Endothelial cell of hepatic sinusoid (primary cell): ENCODE measurements at regions not wholly inside any gene's neighbourhood (a gene's known extent, or its start where the extent isn't known, plus 50 kb on each side); places are given as distances from the start of the nearest gene placed in this dataset.

Experiments
- in situ Hi-C: cut with HindIII; loops from 2 replicates; pipeline ENCODE4 v1.10.0; 2017; ENCODE audit warnings: low sequenced_read_pairs

DNA sequence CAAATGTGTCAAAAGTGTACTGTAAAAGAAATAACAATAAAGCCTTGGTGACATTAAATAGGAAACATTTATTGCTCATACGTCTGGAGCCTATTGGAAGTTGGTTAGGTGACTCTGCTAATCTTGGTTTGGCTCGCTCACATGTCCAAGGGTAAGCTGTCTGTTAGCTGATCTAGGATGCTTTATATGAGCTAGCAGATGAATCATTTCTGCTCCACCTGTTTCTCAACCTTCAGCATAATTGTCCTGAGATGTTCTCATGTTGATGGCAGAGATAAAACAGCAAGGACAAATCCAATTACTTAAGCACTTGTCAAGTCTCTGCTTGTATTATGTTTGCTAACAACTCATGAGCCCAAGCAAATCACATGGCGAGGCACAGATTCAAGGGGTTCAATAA lies 56.0 kb upstream of the CD53 start:
- in situ Hi-C loops: no loop called here

DNA sequence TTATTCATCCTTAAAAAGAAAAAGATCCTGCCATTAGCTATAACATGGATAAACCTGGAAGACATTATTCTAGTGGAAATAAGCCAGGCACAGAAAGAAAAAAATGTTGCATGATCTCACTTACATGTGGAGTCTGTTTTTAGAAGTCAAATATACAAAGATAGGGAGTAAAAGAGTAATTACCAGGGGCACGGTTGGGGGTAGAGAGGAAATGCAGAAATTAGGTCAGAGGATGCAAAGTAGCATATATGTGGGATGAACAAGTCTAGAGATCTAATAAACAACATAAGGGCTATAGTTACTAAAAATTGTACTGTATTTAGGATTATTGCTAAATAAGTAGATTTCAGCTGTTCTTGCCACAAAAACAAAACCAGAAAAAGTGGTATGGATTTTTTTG lies 61.4 kb upstream of the CD53 start:
- in situ Hi-C loops: no loop called here

DNA sequence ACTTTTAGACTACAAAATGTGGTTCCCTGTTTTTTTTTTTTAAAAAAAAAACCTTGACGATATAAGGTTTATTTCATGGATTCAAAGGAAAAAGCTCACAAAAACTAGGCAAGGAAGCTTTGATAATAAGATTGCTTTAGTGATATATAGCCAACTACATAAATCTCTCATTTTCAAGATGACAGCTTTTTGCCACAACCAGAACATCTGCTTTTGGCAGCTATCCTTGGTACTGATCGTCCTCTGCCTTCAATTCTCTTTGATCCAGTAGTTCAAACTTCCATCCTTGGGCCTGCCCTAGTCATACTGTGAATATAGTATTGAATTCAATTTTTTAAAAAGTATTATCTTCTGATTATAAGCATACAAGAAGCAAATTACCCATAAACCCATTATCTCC lies 72.9 kb upstream of the CD53 start:
- in situ Hi-C loops: no loop called here

DNA sequence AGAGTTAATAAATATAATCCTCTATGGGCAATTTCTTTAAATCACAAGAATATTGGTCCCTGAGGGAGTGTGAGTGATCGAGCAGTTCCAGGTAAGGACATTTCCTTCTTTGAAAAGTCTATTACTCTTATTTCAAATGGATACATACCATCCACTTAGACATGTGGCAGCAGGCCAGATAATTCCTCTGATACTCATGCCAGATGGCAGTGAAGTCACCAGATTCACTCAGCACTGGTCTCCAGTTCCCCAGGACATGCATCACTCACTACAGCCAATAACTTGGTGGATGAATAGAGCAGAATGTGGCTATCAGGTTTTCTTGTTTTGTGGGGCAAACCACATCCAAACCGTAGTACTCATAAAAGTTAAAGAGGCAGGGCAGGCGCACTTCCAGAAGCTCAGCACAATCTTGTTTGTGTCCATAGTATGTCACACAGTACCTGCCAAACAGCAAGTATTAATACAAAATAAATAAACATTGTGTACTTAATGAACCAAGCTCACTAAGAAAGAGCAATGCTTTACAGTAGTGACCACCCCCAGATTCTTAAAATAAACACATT lies 74.2 kb upstream of the CD53 start:
- in situ Hi-C loops: no loop called here

DNA sequence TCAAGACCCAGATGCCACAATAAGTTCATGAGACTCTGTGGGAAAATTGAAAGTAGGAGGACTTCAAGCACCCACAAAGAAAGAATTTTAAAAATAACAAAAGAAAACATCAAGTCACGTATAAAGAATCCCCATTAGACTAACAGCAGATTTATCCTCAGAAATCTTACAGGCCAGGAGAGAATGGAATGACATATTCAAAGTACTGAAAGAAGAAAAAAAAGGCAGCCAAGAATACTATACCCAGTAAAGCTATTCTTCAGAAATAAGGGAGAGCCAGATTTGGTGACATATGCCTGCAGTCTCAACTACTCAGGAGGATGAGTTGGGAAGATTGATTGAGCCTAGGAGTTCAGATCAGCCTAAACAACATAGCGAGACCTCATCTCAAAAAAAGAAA lies 84.3 kb upstream of the CD53 start:
- in situ Hi-C loops: no loop called here

DNA sequence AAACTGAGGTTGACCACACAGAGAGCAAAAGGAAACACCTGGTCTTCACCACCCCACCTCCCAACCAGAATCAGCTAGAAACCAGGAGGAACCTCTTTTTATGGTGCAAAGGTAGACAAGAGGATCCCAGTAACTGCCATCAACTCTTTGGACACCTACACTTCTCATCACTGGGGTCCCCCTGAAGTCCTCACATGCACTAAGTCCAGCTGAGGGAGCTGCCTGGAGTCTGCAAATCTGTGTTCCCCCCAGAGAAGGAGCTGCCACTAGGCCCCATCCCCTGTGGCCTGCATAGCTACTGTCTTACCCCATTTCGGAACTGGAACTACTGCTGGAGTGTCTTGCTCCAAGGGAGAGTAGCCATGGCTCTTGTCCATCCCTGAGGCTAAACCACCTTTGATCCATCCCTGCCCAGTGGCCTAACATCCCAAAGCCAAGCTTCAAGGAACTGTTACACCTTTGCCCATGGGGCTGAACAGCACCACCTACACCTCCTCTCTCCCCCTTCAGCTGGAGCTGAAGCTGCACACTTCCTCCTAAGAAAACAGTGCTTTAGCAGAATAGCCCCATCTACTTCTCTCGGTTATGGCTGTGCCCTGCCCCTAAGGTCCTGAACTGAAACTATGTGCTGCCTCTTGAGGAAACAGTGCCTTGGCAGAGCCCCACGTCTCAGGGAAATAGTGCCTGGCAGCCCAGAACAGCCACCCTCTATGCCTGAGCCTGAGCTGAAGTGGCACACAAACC lies 85.4 kb upstream of the CD53 start:
- in situ Hi-C loops: no loop called here

DNA sequence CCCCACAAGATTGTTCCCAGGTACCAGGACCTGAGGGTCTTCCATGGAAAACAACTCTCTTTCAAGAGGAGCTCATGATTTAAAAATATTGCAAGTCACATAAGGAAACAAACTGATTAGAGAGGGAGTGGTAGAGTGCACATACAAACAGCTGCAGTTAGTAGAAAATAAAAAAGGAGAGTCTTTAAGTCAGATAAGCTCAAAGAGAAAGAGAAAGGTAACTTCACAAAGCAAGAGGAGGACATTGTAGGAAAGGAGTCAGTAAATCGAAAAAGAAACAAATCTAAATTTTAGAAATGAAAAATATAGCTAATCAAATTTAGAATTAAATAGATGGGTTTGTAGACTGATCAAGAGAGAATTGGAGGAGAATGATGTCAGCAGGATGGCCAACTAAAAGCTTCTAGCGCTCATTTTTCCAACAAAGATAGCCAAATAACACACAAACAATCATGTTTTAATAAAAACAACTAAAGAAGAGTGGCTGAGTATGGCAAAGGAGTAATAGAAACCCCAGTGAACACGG lies 86.1 kb upstream of the CD53 start:
- in situ Hi-C loops: no loop called here

DNA sequence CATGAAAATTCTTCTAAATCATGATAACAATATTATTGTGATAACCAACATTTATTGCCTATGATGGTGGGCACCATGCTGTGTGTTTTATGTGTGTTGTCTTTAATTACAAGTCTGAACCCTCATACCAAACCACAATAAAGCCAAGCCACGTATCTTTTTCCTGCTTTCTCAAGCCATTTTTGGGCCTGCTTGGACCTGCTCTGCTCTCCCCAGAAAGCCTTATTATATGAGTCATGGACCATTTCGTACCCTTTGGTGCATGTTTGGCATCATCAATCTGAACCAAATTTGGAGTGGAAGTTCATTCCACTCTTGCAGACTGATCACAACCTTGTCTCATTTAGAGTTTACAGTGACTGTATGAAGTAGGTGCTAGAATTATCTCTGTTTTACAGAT lies 87.3 kb upstream of the CD53 start:
- in situ Hi-C loops: no loop called here

DNA sequence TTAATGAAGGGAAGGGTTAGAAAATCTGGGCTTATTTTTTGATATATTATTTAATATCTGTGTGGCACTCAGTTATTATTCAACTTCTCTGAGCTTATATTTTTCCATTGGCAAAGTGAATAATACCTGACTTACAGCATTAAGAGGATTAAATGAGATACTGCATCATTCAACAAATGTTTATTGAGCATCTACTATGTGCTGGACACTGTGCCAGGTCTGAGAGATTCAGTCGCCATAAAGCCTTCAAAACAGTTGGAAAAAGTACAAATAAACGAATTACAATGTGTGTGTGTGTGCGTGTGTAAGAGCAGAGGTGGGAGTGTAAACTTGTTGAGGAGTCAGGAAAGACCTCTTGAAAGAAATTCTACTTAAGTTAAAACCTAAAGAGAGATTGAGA lies 87.9 kb upstream of the CD53 start:
- in situ Hi-C loops: no loop called here

DNA sequence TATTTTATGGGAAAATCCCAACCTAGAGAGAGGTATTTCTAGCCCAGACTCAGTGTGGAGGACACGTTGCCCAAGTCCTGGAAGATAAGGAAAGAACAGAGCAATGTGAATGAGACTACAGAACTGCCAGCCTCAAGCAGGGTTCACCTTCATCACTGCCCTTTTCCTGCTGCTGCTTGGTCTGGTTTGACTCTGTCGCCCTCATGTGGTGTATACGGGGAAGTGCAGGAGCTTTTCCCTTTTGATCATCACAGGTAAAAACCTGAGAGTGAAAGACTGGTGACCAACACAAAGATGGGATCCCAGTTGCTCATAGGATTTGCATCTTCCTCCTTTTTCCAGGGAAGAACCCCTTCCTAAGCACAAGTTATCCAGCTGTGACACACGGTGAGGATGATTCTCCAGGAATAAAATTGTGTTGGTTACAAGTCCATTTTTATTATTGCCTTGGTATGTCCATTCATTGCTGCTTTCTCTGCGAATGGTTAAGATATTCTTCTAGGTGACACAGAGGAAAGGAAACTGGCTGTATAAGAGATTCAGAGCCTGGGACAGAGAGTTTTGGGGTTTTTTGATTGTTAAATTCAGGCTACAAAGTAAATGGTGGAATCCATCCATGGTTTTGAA lies 89.5 kb upstream of the CD53 start:
- in situ Hi-C loops: no loop called here

DNA sequence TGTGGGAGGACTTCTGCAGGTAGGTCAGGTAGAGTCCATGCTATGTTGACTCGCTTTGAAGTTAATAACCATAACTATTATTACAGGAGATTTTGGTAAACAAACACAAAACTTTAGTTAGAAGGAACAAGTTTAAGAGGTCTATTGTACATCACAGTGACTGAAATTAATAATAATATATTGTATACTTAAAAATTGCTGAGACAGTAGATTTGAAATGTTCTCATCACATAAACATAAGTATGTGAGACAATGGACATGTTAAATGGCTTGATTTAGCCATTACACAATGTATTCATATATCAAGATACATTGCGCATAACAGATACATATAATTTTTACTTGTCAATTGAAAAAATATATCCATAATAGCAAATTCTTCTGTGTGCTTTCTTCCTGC lies 91.4 kb upstream of the CD53 start:
- in situ Hi-C loops: no loop called here

DNA sequence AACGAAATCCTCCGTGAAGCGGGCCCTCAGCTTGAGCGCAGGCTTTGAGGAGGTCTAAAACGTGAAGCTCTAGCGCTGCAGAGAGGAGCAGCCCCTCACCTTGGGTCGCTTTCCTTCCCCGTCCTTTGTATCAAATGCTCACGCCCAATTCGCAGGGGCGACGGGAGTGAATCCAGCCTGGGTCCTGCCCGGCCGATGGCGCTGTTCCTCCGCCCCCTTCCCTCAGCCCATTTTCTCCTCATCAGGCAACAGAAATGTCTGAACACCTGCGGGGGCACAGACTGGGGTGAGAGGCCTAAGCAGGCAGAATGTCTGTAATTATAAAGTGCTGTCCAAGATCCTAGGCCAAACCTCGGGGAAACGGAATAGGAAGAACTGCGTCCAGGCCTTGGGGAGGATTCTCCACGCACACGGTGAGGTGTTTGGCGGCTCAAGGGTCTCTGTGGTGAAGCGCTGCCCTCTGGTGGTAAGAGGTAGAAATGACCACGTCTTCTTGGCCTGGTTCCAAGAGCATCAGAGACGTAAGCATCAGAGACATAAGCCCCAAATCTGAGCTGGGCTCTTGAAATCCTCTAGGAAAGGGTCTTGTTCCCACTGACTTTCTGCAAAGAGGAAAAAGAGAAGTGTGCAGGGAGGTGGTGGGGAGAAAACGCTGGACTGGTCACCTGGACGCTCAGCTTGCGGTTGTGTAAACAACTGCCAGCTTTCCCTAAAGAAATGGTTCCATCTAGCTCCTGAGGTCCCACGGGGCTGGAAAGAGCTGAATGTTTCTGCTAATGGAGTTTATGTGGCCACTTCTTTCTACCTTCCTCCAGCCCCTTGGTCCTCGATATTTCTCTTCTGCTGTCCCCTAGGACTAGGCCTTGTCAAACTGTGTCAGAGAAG lies 92.1 kb upstream of the CD53 start:
- in situ Hi-C loops: no loop called here

DNA sequence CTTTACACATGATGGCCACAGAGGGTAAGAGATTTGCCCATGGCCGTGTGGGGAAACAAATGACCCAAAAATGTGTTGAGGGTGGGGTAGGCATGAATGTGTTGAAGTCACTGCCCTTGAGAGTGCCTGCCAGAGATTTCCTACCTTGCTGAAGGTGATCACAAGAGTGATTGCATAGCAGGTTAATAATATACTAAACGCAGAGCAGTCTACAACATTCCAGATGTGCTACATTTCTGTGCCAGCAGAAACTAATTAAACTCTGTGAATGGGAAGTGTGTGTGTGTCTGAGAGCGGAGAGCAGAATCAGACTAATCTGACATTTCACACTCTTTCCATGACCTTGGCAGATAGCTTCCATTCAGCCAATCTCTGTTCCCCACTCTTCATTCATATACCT lies 93.3 kb upstream of the CD53 start:
- in situ Hi-C loops: no loop called here

DNA sequence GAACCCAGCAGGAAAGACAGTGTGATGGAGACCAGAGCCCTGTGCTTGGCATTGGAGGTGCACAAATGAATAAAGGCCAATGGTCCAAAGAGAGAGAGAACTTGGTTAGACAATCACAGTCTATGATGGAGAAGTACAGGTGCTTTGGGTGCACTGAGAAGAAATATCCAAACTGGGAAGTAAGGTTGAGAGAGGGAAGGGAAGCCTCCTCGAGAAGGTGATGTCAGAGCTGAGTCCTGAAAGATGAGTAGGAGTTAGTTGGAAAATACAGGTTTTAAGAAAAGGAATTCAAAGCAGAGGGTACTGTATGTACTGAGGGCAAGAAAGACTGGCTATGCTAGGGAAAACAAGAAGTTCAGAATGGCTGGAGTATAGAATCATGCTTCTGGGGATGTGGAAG lies 94.1 kb upstream of the CD53 start:
- in situ Hi-C loops: no loop called here

DNA sequence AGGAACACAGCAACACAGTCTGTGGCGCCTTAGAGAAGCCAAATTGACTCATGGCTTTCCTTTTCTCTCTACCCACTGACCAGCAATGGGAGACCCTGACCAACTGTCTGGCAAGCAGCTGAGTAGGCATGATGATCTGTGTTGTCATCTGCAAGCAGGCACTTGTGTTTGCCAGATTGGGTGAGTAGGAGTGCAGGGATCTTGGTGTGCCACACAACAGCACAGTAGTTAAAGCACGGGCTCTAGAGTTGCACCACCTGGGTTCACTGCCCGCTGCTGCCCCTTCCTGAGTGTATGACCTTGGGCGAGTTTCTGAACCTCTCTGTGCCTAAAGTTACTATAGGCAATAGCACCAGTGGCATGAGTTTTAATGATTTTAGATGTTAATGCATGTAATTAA lies 95.7 kb upstream of the CD53 start:
- in situ Hi-C loops: no loop called here

DNA sequence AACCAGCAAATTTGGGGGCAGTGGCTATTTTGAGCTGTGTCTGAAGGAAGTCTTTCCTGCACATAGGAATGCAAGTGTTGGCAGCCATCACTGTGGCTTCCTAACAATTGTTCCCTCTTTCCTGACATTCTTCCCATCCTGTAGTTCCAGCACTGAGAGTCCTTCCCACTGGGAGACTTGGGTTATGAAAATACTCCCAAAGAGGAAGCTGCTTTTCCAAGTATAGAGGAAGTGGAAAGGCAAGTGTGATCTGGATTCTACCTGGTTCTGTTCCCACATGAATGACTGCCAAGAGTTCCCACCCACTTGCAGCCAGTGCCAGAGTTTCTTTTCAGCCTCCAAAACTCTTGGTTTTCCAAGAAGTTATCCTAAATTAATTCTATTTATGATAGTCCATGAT lies 98.5 kb upstream of the CD53 start:
- in situ Hi-C loops: loop anchor here (5.0 kb wide), 1 partner anchor 157 kb away; no protein-coding TSS in a partner anchor

DNA sequence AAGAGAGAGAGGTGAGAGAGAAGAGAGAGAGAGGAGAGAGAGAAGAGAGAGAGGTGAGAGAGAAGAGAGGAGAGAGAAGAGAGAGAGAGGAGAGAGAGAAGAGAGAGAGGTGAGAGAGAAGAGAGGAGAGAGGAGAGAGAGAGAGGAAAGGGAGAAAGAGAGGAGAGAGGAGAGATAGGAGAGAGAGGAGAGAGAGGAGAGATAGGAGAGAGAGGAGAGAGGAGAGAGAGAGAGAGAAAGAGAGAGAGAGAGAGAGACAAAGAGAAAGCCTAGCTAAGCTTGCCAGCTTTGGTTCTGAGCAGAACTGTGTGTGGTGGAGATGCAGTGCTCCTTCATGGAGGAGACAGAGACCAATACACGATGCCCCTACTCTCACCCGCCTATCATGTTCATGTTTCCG lies 99.1 kb upstream of the KCNA3 start:
- in situ Hi-C loops: loop anchor here (5.0 kb wide), 1 partner anchor 157 kb away; no protein-coding TSS in a partner anchor

DNA sequence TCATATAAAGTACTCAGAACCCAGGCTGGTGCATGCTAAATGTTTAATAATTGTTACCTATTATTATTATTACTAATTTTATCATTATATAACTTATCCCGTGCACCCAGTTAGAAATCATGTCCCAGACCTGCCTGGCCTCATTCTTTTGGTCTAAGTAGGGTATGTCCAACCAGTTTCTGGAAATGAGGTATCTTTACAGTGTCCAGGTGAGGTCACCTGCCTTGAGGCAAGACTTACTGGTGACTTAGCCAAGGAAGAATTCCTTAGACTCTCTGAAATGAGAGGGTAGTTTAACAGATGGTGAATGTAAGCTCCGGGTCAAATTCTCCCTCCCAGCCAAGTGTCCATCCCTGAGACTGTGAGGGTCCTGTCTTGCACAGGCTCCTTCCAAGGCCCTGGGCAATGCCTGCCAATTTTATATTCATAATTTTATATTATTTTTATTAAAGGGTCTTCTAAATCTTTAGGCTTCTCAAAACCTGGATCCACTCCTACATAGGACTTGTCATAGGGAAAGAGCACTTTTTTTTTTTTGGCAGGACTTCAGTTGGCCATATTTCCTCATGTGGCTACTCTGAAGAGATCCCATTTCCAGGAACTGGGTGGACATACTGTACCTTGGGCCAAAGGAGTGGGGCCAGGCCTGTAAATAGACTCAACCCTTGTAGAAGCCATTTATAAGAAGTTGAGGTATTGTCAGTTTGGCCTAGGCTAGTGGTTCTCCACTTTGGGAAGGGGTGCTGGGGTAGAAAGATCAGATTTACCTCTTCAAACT lies 96.7 kb upstream of the KCNA3 start:
- in situ Hi-C loops: loop anchor here (5.0 kb wide), 1 partner anchor 154 kb away; no protein-coding TSS in a partner anchor

DNA sequence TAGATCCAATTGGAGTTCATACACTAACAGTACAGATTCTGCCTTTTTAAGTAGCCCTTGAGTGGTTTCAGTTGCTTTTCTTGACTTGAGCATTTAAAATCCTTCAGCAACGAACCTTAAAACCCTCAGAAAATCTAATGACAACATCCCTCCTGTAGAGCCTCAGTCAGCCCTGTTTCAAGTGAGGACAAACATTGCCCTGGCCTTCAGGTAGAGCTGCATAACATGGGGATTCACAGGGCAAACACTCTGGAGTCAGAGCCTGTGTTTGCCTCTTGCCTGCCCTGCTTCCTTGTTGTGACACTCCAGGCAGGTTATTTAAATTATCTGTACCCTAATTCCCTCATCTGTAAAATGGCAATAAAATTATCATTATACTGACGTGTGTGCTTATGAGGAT lies 96.1 kb upstream of the KCNA3 start:
- in situ Hi-C loops: loop anchor here (5.0 kb wide), 1 partner anchor 154 kb away; no protein-coding TSS in a partner anchor

DNA sequence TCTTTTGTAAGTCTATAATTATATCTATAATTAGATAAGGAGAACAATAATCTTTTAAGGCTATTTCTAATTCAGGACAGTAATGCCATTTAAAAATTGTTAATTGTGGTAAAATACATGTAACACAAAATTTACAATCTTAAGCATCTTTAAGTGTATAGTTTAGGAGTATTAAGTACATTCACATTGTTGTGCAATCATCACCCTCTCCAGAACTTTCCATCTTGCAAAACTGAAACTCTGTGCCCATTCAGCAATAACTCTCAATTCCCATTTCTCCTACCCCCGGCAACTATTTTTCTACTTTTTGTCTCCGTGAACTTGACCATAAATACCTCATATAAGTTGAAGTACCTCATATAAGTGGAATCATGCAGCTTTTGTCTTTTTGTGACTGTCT lies 93.9 kb upstream of the KCNA3 start:
- in situ Hi-C loops: no loop called here

DNA sequence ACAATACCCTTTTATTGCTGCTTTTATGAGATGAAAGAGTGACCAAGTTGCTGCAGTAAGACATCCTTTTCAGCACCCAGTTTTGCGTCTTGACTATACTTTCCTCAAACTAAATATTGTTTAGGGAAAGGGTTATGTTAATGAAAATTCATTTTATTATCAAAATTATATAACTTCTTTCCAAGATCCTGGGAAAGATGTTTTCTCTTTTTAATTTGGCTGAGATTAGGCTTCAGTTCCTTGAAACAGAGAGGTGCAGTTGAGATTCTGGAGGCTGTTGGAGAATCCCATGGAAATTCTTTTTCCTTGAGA lies 91.6 kb upstream of the KCNA3 start:
- in situ Hi-C loops: no loop called here
